ENCODE measurements at regions not wholly inside any gene's neighbourhood (a gene's known extent, or its start where the extent isn't known, plus 50 kb on each side); places are given as distances from the start of the nearest gene placed in this dataset.

DNA sequence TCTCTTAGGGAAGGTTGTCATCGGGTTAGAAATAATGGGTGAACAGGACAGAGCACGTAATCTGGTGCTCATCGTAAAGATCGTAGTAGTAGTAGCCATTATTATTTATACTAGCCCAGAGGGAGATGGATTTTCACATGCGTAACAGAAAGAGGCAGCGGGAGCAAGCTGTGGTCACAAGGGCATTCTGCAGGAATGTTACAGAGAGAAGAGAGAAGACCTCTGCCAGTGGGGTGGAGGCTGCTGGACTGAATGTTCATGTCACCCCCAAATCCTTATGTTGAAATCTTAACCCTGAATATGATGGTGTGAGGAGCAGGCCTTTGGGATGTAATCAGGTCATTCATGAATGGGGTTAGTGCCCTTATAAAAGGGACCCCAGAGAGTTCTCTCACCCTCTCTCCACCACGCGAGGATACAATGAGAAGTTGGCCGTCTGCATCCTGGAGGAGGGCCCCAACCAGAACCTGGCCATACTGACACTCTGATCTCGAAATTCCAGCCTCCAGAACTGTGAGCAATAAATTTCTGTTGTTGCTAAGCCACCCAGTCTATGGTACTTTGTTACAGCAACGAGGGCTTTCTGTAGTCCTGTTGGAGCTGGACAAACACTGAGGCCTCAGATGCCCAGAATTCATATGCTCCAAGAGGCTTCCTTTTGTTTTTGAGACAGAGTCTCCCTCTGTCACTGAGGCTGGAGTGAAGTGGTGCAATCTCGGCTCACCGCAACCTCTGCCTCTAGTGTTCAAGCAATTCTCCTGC lies 131.2 kb upstream of the MED13L start:
- TF ChIP-seq POLR2A (IDR thresholded peaks at IDR 0.05): no peak
- TF ChIP-seq, protein P1, sequence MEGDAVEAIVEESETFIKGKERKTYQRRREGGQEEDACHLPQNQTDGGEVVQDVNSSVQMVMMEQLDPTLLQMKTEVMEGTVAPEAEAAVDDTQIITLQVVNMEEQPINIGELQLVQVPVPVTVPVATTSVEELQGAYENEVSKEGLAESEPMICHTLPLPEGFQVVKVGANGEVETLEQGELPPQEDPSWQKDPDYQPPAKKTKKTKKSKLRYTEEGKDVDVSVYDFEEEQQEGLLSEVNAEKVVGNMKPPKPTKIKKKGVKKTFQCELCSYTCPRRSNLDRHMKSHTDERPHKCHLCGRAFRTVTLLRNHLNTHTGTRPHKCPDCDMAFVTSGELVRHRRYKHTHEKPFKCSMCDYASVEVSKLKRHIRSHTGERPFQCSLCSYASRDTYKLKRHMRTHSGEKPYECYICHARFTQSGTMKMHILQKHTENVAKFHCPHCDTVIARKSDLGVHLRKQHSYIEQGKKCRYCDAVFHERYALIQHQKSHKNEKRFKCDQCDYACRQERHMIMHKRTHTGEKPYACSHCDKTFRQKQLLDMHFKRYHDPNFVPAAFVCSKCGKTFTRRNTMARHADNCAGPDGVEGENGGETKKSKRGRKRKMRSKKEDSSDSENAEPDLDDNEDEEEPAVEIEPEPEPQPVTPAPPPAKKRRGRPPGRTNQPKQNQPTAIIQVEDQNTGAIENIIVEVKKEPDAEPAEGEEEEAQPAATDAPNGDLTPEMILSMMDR (IDR thresholded peaks at IDR 0.05): no peak

Data from right lobe of liver (tissue), 4 donors.